ENCODE measurements at regions not wholly inside any gene's neighbourhood (a gene's known extent, or its start where the extent isn't known, plus 50 kb on each side); places are given as distances from the start of the nearest gene placed in this dataset.
"Not testable (repeated sequence)": the region's sequence is repeated elsewhere in the genome, so short reads cannot be mapped to it uniquely, and the experiment has no call there.

GRCh38 chr14:83529531-83529930, 1995.9 kb upstream of the SEL1L start:
- no peak for DNase-seq

- DNase-seq: no peak
Measured at GRCh38 chr14:83533734-83534133, 1996.2 kb upstream of the FLRT2 start.

GRCh38 chr14:83534995-83535394, 1994.9 kb upstream of the FLRT2 start:
- DNase-seq: no peak

- DNase-seq: no peak
Measured at GRCh38 chr14:83535444-83535843, 1994.5 kb upstream of the FLRT2 start.

GRCh38 chr14:83541147-83541546, 1988.8 kb upstream of the FLRT2 start:
- no peak for DNase-seq

- DNase-seq: no peak
Measured at GRCh38 chr14:83548061-83548839, 1981.7 kb upstream of the FLRT2 start.

GRCh38 chr14:83556065-83556464, 1973.9 kb upstream of the FLRT2 start:
- no peak for DNase-seq

GRCh38 chr14:83556746-83557453, 1973.0 kb upstream of the FLRT2 start:
- no peak for DNase-seq

- no peak for DNase-seq
Measured at GRCh38 chr14:83558946-83559345, 1971.0 kb upstream of the FLRT2 start.

- no peak for DNase-seq
Measured at GRCh38 chr14:83559721-83560120, 1970.2 kb upstream of the FLRT2 start.

- no peak for DNase-seq
Measured at GRCh38 chr14:83561261-83561660, 1968.7 kb upstream of the FLRT2 start.

- no peak for DNase-seq
Measured at GRCh38 chr14:83566567-83566966, 1963.4 kb upstream of the FLRT2 start.

GRCh38 chr14:83568141-83568540, 1961.8 kb upstream of the FLRT2 start:
- DNase-seq: no peak

GRCh38 chr14:83575301-83575700, 1954.6 kb upstream of the FLRT2 start:
- DNase-seq: no peak

- DNase-seq: no peak
Measured at GRCh38 chr14:83583201-83583600, 1946.7 kb upstream of the FLRT2 start.

GRCh38 chr14:83594874-83595273, 1935.1 kb upstream of the FLRT2 start:
- no peak for DNase-seq

- DNase-seq: no peak
Measured at GRCh38 chr14:83607682-83608081, 1922.3 kb upstream of the FLRT2 start.

- no peak for DNase-seq
Measured at GRCh38 chr14:83611491-83611890, 1918.5 kb upstream of the FLRT2 start.

GRCh38 chr14:83611906-83612390, 1918.0 kb upstream of the FLRT2 start:
- DNase-seq: no peak

GRCh38 chr14:83614956-83615355, 1915.0 kb upstream of the FLRT2 start:
- no peak for DNase-seq

- no peak for DNase-seq
Measured at GRCh38 chr14:83624541-83624940, 1905.4 kb upstream of the FLRT2 start.

- DNase-seq: no peak
Measured at GRCh38 chr14:83632375-83632774, 1897.6 kb upstream of the FLRT2 start.

GRCh38 chr14:83638748-83639504, 1891.0 kb upstream of the FLRT2 start:
- no peak for DNase-seq

- DNase-seq: not testable (repeated sequence)
Measured at GRCh38 chr14:83639505-83639875, 1890.5 kb upstream of the FLRT2 start.

All from stimulated activated CD8-positive, alpha-beta memory T cell treated with anti-CD3 and anti-CD28 coated beads, Interleukin-4, amount 100 ng/mL, for 48 hours (primary cell).